Stimulated activated memory B cell treated with anti-CD40 and anti-IgM and Interleukin-4, amounts not matched to agents 10 μg/mL and 1 μg/mL and 100 μg/mL, for 72 hours (primary cell): ENCODE measurements at regions not wholly inside any gene's neighbourhood (a gene's known extent, or its start where the extent isn't known, plus 50 kb on each side); places are given as distances from the start of the nearest gene placed in this dataset.

Source experiments
- ATAC-seq: fragments of 150-1000 bp; cut with Tn5 transposase; 2 replicates; pipeline ENCODE4 v1.10.0; 2021
- H3K27ac Mint-ChIP-seq: one replicate; pipeline ENCODE4 v1.8.0; 2022; ENCODE audit warnings: mild to moderate bottlenecking, mixed read lengths
- H3K27me3 Mint-ChIP-seq: one replicate; pipeline ENCODE4 v1.8.0; 2022; ENCODE audit warnings: mixed read lengths
- H3K36me3 Mint-ChIP-seq: one replicate; pipeline ENCODE4 v1.8.0; 2022; ENCODE audit warnings: mixed read lengths
- H3K4me1 Mint-ChIP-seq: one replicate; pipeline ENCODE4 v1.8.0; 2022; ENCODE audit warnings: mixed read lengths
- H3K4me3 Mint-ChIP-seq: one replicate; pipeline ENCODE4 v1.8.0; 2022; ENCODE audit warnings: mild to moderate bottlenecking, moderate library complexity, mixed read lengths
- H3K9me3 Mint-ChIP-seq: one replicate; pipeline ENCODE4 v1.8.0; 2022; ENCODE audit warnings: mixed read lengths

DNA sequence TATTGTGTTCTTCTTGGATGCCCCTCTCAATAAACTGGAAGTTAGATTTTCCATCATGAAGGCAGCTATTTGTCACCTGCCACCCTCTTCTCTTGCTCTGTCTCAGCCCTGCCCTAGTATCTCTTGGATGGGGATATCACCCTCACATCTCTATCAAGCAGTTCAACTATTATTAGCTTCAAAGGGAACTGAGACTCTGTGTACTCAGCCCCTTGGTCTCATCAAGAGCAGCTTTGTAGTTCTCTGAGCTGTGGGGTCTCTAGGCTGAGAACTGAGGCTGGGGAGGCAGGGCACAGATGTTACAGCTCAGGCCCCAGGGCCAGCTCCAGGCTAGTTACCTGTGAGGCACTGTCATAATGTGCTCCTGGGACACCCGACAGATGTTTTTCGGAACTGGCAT, 130.3 kb downstream of the DAD1 start:
- H3K27ac Mint-ChIP-seq, result no peak overlapping the region
- H3K27me3 Mint-ChIP-seq, result peaks cover 3% of the 10 kb centered on the region
- H3K4me3 Mint-ChIP-seq, result no peak overlapping the region
- ATAC-seq, result peak; percentile 56
- H3K4me1 Mint-ChIP-seq, result peaks cover 15% of the 10 kb centered on the region
- H3K36me3 Mint-ChIP-seq, result no peaks in the 10 kb centered on the region
- H3K9me3 Mint-ChIP-seq, result no peaks in the 10 kb centered on the region

DNA sequence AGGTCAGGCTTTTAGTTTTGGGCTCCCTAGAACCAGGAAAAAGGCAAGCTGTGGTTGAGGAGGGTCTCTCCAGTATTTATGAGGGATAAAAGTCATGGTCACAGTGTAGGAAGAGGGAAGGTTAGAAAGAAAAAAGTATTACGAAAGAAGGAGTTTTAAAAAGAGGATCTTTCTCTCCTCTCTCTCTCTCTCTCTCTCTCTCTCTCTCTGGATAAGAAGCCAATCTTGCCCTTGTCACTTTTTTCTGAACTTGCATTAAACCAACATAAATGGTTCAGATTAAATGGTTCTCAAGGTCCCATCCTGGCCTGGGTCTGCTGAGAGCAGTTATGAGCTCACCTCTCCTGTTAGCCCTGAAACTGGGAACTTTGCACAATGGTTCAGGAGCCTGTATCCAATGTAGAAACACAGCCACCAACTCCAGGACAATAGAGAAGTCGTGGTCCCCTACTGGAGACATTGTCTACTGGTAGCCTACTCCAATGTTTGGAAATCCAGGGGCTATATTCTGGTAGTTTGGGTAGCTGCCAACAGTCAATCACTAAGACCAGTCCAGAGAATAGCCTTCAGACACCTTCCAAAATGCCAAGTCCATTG, 131.9 kb downstream of the DAD1 start:
- no peaks in the 10 kb centered on the region for H3K9me3 Mint-ChIP-seq
- no peaks in the 10 kb centered on the region for H3K36me3 Mint-ChIP-seq
- no peak overlapping the region for H3K27ac Mint-ChIP-seq
- H3K27me3 Mint-ChIP-seq, result peaks cover 16% of the 10 kb centered on the region
- ATAC-seq, result no peak
- H3K4me3 Mint-ChIP-seq, result no peak overlapping the region
- H3K4me1 Mint-ChIP-seq, result peaks cover 6% of the 10 kb centered on the region

DNA sequence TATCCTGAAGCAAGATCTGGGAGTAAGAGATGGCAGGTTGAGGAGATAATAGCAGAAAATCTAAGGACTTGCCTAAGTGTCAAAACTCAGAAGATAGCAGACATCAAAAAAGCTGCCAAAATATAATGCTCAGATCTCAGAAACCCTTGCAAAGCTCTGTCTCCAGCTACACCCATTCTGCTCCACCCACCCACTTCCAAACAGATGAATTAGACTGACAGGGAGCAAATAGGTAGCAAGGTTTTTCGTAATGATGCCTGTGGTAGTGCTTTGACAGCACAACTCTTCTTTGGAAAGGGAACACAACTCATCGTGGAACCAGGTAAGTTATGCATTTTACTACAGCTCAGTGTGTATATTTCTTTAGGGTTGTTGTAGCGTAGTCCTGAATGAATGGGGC, 132.6 kb downstream of the DAD1 start:
- H3K4me3 Mint-ChIP-seq, result no peak overlapping the region
- no peak overlapping the region for H3K27ac Mint-ChIP-seq
- no peak for ATAC-seq
- peaks cover 6% of the 10 kb centered on the region for H3K4me1 Mint-ChIP-seq
- H3K36me3 Mint-ChIP-seq, result no peaks in the 10 kb centered on the region
- H3K27me3 Mint-ChIP-seq, result peaks cover 16% of the 10 kb centered on the region
- H3K9me3 Mint-ChIP-seq, result no peaks in the 10 kb centered on the region

DNA sequence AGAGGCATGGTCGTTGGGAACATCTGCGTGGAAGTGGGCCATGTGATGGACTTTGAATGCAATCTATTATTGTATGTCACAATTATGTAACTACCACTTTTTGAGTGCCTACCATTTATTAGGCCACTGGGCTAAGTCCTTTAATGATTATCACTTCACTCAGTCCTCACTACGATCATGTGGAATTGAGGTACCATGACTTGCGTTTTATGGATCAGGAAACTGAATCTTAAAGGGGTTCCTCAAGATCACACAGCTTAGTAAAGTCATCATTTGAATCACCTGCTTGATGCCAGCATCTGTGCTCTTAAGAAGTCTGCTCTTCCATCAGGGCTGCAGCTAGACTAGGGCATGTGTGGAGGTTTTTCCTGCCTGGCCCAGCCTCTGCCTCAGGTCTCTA, 136.7 kb downstream of the DAD1 start:
- Mint-ChIP-seq H3K36me3 (no peaks in the 10 kb centered on the region), H3K4me1 (peaks cover 21% of the 10 kb centered on the region), H3K9me3 (no peaks in the 10 kb centered on the region), H3K27ac (no peak overlapping the region), H3K4me3 (no peak overlapping the region), H3K27me3 (peaks cover 16% of the 10 kb centered on the region)
- ATAC-seq, result no peak

DNA sequence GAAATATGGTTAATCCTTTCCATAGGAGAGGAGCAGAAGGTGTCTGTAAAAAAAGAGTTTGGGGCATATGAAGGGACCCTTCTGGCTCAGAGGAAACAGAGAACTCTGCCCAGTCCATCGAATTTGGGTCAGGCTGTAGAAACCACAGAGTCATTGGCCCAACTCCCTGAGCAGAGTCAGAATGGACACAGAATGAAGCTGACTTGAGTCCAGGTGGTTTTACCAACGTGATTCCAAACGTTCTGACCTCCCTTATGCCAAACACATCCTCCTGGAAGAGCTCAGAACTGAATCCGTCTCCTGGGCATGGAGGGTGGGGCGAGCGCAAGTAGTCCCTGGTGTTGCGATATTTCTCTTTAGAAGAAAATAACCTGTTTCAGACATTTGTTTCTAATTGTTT, 138.8 kb downstream of the DAD1 start:
- Mint-ChIP-seq H3K36me3 (no peaks in the 10 kb centered on the region), H3K27me3 (peaks cover 24% of the 10 kb centered on the region), H3K4me3 (no peak overlapping the region), H3K27ac (no peak overlapping the region), H3K9me3 (no peaks in the 10 kb centered on the region), H3K4me1 (peaks cover 21% of the 10 kb centered on the region)
- ATAC-seq, result no peak

DNA sequence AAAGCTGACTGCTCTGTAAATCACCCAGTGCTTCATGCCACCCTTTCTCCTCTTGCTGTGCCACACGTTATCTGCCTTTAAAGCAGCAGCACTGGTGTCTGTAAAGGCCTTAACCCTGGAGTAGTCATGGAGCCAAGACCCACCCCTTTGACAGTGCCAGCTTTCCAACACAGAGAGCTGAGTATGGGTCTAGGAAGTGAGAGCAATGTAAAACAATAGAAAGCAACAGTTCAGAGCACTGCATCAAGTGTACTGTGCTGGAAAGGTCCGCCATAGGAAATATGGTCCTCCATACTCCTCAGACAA, 139.5 kb downstream of the DAD1 start:
- H3K4me3 Mint-ChIP-seq, result no peak overlapping the region

DNA sequence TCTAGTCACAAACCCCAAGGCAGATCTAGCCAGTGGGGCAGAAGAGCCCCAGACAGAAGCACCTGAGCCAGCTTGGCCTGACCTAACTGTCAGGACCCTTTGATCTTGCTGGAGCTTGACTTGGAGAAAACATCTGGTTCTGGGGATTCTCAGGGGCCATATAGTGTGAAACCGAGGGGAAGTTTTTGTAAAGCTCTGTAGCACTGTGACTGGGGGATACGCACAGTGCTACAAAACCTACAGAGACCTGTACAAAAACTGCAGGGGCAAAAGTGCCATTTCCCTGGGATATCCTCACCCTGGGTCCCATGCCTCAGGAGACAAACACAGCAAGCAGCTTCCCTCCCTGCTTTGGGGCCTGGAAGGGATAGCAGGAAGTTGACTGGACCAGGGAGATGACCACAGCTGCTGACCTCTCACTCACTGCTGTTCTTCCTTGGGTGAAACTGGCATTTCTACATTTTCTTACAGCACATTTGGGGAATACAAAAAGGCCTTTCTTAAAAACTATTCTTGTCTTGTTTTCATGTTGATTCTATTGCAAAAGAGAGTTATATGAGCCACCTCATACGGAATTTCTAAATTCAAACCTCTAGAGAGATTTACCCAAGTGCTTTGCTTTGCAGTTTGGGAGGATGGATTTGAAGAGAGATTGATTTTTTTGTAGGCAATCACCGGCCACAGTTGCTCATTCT, 140.0 kb downstream of the DAD1 start:
- Mint-ChIP-seq H3K27ac (peak overlapping the region; percentile 85), H3K27me3 (peaks cover 24% of the 10 kb centered on the region), H3K9me3 (no peaks in the 10 kb centered on the region), H3K4me3 (no peak overlapping the region), H3K36me3 (no peaks in the 10 kb centered on the region), H3K4me1 (peaks cover 21% of the 10 kb centered on the region)
- ATAC-seq, result peak; percentile 71

More for the DNA sequence above, 139.5 kb downstream of the DAD1 start:
- Mint-ChIP-seq H3K27ac (peak overlapping the region; percentile 85), H3K4me1 (peaks cover 21% of the 10 kb centered on the region), H3K9me3 (no peaks in the 10 kb centered on the region), H3K27me3 (peaks cover 24% of the 10 kb centered on the region), H3K36me3 (no peaks in the 10 kb centered on the region)
- no peak for ATAC-seq

DNA sequence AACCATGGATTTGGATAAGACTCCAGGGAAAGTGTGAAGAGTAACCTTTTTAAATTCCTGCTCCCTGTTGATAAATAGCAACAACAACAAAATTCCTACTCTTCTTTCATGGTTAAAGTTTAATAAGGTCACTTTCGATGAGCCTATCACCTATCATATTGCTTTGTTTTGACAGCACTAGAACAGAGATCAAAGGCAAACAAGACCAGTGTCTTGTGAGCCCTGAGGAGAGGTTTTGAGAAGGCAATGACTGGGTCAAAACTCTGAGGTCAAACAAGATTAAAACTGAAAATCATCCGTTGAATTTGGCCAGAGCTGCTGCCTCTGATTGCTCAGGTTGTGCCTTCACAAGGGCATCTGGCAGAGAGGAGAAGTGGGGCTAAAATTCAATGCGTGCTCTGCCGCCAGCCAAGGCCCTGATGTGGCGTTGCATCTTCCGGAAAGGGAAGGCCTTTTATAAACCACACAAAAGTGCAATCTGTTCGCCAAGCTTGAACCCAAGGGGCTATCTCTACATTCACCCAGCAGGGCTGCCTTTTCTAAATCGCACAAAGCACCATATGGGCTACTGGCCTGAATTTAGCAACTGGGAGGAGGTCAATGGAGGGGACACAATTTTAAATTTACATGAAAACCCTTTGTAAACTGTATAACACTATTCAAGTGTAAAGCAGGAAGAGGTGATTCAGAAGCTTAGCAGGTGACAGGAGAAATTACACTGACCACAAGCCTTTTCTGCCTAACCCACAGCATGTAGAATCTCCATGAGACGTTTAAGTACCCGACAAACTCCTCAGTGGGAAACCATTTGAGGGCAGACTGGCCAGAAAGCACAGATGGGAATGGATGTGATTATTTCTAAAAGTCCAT, 140.8 kb downstream of the DAD1 start:
- Mint-ChIP-seq H3K27me3 (peaks cover 16% of the 10 kb centered on the region), H3K4me1 (peaks cover 21% of the 10 kb centered on the region), H3K27ac (peak overlapping the region; percentile 85), H3K4me3 (no peak overlapping the region), H3K9me3 (no peaks in the 10 kb centered on the region), H3K36me3 (no peaks in the 10 kb centered on the region)
- peak; percentile 82 for ATAC-seq

DNA sequence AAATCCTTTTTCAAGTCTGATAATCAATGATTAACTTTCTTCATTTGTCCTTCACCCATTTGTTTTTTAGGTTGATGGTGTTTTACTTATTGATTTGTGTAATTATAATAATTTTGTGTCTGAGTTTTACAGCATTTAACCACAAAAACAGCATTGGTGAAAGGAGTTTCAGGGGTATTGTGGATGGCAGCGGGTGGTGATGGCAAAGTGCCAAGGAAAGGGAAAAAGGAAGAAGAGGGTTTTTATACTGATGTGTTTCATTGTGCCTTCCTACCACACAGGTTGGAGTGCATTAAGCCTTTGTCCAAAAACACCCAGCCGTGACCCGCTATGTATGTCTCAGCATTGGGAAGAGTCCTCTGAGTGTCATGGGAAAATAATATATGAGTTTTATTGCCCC, 150.3 kb downstream of the DAD1 start:
- no peak for ATAC-seq
- no peaks in the 10 kb centered on the region for H3K36me3 Mint-ChIP-seq
- H3K9me3 Mint-ChIP-seq, result no peaks in the 10 kb centered on the region
- no peak overlapping the region for H3K4me3 Mint-ChIP-seq
- no peaks in the 10 kb centered on the region for H3K27me3 Mint-ChIP-seq
- no peak overlapping the region for H3K27ac Mint-ChIP-seq
- H3K4me1 Mint-ChIP-seq, result no peaks in the 10 kb centered on the region

DNA sequence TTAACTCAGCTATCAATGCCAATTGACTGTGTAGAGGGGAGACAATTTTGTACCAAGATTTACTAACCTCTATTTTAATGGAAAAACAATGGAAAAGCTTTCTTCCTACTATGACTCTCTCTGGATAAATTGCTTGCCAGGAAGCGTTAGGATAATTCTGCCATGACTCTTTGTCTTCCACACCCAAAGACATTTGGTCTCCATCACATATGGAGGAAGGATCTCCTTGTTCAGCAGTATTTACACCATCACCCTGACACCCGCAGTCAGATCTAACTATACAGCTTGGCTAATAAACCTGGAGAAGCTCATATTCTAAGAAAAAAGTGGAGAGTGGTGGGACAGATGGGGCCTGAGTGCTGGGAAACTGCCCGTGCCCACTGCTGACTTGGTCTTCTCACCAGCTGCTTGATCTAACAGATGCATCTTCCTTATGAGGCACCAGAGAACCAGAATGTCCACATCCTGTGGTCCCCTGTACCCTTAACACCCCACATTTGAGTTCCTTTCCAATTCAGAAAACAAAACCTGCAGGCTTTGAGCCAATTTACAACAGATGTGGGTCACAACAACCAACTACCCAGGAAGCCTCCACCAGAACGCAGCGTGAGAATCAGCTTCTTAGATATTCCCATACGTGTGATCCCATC, 154.0 kb downstream of the DAD1 start:
- Mint-ChIP-seq H3K4me1 (peaks cover 17% of the 10 kb centered on the region), H3K27ac (no peak overlapping the region), H3K27me3 (no peaks in the 10 kb centered on the region), H3K4me3 (no peak overlapping the region), H3K36me3 (no peaks in the 10 kb centered on the region), H3K9me3 (no peaks in the 10 kb centered on the region)
- ATAC-seq, result no peak

DNA sequence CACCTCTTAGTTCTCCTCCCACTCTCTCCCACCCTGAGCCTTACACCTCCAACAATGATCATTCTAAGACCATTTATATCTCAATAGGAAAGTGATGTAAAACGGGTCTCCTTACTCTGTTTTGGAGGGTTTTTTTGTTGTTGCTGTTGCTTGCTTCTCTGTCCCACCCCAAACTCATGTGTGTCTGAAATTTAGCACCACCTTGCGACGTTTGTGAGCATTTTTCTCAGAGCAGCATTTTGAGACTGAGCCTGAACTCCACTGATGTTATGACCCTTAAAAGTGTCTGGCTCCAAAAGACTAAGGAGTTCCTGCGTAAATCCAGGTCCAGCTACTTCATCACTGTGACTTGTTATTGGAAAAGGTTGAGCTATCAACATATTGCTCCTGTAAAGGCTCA, 155.0 kb downstream of the DAD1 start:
- ATAC-seq, result no peak
- no peaks in the 10 kb centered on the region for H3K36me3 Mint-ChIP-seq
- H3K4me3 Mint-ChIP-seq, result no peak overlapping the region
- H3K27me3 Mint-ChIP-seq, result peaks cover 4% of the 10 kb centered on the region
- peaks cover 24% of the 10 kb centered on the region for H3K4me1 Mint-ChIP-seq
- no peaks in the 10 kb centered on the region for H3K9me3 Mint-ChIP-seq
- H3K27ac Mint-ChIP-seq, result no peak overlapping the region

DNA sequence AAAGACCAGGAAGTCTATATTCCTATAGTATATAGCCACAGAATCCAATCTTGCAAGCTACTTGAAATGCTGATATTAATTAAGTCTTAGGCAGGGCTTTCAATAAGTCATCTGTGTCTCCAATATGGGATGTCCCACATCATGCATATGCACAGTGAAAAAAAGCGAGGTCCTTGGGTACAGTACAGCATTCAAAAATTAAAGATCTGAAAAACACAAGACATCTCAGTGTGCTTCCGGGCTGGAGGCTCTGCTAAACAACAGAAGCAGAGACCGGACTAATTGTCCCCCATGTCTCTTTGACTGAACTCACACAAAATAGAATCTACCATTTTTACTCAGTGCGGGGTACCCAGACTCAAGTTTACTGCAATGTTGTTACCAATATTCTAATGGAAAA, 156.0 kb downstream of the DAD1 start:
- Mint-ChIP-seq H3K27ac (no peak overlapping the region), H3K36me3 (no peaks in the 10 kb centered on the region), H3K9me3 (no peaks in the 10 kb centered on the region), H3K4me3 (no peak overlapping the region), H3K27me3 (peaks cover 14% of the 10 kb centered on the region), H3K4me1 (peaks cover 24% of the 10 kb centered on the region)
- ATAC-seq, result peak; percentile 37

DNA sequence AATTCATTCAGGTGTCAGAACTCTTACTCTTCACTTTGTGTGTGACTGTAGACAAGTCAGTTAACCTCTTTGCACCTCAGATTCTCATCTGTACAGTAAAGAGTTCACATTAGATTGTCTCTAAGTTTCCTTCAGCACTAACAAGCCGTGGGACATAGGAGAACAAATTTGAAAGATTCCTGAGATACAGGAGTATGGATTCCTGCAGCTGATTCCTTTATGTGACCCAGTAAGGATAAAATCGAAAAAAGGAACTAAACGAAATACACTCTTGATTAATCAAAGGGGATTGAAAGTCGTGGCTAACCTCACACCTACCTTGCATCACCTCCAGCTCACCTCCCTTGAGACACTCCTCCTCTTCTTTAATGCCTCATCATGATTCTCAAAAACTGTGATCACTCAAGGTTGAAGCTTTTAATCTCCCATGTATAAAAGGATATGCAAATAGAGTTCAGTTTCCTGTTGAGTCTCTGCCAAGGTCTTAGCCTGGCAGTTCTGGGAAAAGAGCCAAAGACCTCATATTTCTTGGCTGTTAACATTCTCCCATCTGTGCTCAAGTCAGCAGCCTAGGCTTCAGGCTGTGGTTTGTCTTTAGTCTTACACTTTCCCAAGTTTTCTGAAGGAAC, 156.6 kb downstream of the DAD1 start:
- H3K27me3 Mint-ChIP-seq, result peaks cover 20% of the 10 kb centered on the region
- H3K4me3 Mint-ChIP-seq, result no peak overlapping the region
- ATAC-seq, result peak; percentile 91
- H3K4me1 Mint-ChIP-seq, result peaks cover 24% of the 10 kb centered on the region
- no peaks in the 10 kb centered on the region for H3K36me3 Mint-ChIP-seq
- no peak overlapping the region for H3K27ac Mint-ChIP-seq
- H3K9me3 Mint-ChIP-seq, result no peaks in the 10 kb centered on the region

DNA sequence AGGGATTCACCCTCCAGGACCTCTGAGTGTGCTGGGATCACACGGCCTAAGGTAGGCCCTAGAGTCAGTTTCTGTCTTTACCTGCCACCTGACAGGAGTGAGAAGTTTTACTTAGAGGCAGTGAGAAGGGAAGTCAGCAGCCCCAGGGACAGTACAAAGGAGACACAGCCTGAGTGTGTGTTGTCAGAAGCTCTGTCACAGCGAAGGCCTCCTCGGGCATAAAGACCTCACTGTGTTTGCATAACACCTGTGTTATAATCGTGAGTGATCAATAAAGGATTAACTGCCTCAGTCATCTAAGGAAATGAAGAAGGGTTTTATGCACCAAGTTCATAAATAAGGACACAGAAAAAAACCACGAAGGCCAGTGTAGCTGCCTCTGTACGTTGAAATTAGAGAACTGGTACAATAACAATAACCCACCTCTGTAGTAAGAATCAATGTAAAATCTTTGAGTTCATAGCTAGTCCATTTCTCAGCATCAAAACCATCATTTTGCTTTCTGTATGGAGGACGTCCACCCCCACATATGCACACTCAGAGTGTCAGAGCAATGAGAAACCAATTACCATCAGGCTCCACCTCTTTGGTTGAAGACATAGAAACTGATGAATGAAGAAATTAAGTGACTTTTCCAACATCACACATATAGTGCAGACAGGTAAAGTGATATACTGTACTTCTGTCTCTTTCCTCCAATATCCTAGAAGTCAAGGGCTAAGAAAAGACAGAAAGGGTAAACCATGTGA, 159.3 kb downstream of the DAD1 start:
- peaks cover 24% of the 10 kb centered on the region for H3K4me1 Mint-ChIP-seq
- H3K4me3 Mint-ChIP-seq, result no peak overlapping the region
- H3K36me3 Mint-ChIP-seq, result no peaks in the 10 kb centered on the region
- no peak for ATAC-seq
- H3K27me3 Mint-ChIP-seq, result peaks cover 34% of the 10 kb centered on the region
- H3K27ac Mint-ChIP-seq, result no peak overlapping the region
- no peaks in the 10 kb centered on the region for H3K9me3 Mint-ChIP-seq
